Stimulated activated CD4-positive, alpha-beta T cell treated with anti-CD3 and anti-CD28 coated beads, TNF-alpha, amount 100 ng/mL, for 48 hours (primary cell): ENCODE measurements at regions not wholly inside any gene's neighbourhood (a gene's known extent, or its start where the extent isn't known, plus 50 kb on each side); places are given as distances from the start of the nearest gene placed in this dataset.
"Not testable (repeated sequence)": the region's sequence is repeated elsewhere in the genome, so short reads cannot be mapped to it uniquely, and the experiment has no call there.

ENCODE experiments used
- DNase-seq, 3 donors: peaks; one replicate each; pipeline ENCODE4 v3.0.0-alpha.2; 2020; ENCODE audit warnings: low read depth in 3 of 3

DNA sequence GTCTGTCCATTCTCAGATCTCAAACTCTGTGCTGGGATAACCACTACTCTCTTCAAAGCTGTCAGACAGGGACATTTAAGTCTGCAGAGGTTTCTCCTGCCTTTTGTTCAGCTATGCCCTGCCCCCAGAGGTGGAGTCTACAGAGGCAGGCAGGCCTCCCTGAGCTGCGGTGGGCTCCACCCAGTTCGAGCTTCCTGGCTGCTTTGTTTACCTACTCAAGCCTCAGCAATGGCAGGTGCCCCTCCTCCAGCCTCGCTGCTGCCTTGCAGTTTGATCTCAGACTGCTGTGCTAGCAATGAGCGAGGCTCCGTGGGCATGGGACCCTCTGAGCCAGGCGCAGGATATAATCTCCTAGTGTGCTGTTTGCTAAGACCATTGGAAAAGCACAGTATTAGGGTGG lies 53.1 kb upstream of the HUNK start:
- DNase-seq: not testable (repeated sequence)

DNA sequence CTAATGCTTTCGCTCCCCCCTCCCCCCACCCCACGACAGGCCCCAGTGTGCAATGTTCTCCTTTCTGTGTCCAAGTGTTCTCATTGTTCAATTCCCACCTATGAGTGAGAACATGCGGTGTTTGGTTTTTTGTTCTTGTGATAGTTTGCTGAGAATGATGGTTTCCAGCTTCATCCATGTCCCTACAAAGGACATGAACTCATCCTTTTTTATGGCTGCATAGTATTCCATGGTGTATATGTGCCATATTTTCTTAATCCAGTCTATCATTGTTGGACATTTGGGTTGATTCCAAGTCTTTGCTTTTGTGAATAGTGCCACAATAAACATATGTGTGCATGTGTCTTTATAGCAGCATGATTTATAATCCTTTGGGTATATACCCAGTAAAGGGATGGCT lies 58.5 kb upstream of the HUNK start:
- not testable (repeated sequence) for DNase-seq

DNA sequence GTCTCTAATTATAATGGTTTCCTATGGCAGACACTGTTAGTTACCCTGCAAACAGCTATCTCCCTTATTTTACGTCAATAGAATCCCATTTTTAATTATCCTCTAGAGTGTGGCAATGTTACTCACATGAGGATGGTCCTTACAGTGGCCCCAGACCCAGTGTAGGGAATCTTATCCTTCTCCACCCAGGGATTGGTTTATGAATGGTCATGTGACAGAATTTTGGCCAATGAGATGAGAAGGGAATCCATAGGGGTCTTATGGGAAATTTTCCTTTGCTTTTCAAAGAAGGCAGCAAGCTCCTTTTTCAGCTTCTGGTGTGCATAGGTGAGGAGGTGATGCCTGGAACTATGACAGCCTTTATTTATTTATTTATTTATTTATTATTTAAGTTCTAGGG lies 59.0 kb upstream of the HUNK start:
- no peak for DNase-seq

DNA sequence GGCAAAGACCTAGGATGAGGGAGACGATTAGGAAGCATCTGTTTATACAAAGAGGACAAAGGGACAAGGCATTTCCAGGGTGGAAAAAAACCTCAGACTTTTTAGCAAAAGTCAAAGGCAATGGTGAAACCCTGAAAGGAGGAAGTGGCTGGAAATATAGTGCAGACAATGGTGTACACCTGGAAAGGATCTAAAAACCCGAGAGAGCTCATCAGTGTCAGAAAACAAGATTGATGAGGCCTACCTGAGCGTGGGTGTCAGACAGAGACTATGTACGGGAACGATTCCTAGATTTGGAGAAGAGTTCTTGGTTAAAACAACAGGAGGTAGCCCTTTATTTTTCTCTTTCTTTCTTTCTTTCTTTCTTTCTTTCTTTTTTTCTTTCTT lies 68.8 kb upstream of the HUNK start:
- no peak for DNase-seq

DNA sequence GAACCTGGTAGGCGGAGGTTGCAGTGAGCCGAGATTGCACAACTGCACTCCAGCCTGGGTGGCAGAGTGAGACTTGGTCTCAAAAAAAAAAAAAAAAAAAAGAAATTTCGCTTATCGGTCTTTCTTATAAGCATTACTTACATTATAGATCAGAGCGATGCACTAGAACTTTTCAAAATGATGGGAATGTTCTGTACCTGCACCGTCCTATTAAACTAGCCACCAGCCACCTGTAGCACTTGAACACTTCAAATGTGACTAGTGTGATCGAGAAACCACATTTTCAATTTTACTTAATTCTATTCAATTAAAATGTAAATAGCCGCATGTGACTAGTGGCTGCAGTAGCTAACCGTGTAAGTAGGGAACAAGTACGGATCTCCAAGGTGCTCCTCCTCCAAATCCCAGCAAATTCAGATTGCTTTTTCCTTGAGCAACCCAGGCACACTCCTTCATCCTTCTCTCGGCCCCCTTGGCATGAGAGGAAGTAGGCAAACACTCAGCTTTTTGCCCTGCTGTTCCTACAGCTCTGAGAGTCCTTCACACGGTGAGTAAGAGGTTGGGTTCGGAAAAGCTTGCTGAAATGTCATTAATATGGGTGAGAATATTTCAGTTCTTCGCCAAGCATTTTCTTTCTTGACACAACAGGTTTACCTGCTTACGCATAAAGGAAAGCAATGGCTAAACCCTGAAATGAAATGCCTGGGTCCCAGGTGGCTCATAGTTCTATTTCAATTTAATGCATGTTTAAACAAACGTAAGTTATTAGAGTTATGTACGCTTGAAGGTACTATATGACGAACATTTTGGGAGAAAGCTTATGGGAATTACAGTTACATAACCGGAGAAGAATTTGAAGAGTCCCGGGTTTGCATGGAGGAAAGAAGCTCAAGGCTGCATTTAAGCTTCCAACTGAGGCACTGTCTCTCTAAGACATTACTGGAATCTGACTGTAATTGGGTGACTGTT lies 69.5 kb upstream of the HUNK start:
- DNase-seq: no peak

DNA sequence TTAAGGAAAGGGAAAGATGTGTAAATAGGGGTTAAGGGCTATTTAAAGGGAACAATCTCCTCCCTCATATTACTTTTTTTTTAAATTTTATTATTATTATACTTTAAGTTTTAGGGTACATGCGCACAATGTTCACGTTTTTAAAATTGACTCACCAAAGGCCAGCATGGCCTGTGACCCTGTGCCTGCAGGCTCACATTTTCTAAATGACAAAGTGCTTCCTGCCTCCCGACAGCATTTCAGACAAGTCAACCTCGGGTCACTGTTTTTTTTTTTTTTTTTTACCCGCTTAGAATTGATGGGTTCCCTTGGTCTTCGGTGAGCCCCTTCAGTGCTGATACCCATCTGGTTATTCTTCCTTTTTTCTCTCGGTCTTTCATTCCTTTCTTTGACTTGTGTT lies 70.4 kb upstream of the SCAF4 start:
- no peak for DNase-seq

DNA sequence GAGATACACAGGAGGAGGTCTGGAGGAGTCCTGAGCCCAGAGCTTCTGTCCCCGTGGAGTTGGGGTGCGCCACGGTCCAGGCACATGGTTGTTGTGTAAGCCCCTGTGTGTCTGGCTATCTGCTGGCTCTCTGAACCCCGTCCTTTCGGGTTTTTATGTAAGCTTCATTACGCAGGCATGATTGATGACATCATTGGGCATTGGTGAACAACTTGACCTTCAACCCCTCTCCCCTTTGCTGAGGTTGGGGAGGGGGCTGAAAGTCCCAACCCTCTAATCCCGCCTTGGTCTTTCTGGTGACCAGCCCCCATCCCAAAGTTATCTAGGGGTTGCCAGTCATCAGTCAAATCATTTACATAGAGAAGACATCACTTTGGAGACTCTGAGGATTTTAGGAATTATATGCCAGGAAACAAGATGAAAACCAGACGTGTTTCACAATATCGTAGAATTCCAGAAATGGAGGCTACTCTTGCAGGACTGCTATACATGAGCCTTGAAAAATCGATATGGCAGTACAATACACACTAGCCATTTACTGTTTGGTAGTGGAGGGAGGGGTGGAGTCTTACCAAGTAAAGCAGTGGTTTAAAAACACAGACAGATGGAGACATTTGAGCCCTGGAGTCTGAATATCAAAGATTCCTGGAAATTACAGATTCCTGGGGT lies 69.8 kb upstream of the SCAF4 start:
- DNase-seq: no peak

DNA sequence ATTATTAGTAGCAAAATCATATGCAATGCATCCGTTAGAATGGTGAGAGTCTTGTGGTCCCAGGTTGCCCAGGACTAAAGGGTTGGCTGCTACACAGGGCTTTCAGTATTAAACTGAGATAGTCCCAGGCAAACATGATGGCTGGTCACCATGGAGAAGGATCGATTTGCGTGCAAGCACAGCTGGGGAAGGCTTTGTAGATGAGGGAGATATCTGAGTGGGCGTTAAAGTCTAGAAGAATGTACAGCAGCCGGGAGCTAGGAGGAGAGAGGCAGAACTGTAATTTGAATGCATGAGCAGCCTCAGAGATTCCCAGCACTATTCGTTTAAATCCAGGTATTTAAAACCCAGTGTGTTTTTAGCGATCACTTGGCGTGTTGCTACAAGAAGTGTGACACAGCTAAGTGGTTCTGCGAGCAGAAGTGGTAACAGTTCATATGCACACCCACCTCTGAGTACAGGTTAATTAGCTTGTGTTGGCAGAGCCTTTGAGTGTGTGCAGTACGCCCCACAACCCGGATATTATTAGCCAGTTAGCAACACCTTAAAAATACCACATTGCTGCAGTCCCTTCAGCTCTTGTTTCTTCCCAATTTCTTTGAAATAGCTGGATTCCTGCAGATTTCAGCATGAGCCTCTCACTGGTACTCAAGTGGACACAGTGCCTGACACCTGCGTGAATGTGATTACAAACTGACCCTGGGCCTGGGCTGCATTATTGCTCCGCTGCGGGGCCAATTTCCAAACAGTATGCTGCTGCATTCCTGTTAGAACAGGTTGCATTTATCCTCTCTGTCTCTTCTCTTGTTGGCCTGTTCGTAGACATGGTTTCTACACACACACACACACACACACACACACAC lies 67.2 kb upstream of the SCAF4 start:
- DNase-seq: no peak

DNA sequence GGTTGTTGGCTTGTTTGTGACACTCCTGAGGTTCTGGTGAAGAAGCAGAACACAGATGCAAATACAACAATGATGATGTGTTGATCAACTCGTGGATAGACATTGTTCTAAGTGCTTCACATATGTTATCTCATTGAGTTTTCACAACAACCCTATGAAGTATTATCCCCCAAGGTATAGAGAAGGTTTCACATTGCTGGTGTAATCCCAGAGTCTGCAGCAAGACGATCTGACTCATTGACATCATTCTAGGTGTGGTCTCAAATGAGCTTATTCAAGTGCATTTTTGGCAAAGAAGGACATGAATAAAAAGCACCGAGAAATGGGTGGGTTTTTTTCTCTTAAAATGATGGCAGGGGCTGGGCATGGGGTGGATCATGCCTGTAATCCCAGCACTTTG lies 64.1 kb upstream of the SCAF4 start:
- DNase-seq: no peak

DNA sequence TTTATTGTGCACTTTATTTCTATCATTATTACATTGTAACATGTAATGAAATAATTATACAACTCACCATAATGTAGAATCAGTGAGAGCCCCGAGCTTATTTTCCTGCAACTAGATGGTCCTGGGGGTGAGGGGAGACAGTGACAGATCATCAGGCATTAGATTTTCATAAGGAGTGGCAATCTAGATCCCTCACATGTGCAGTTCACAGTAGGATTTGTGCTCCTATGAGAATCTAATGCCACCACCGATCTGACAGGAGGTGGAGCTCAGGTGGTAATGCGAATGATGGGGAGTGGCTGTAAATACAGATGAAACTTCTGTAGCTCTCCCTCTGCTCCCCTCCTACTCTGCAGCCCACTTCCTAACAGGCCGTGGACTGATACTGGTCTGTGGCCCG lies 58.5 kb upstream of the SCAF4 start:
- DNase-seq: not testable (repeated sequence)

DNA sequence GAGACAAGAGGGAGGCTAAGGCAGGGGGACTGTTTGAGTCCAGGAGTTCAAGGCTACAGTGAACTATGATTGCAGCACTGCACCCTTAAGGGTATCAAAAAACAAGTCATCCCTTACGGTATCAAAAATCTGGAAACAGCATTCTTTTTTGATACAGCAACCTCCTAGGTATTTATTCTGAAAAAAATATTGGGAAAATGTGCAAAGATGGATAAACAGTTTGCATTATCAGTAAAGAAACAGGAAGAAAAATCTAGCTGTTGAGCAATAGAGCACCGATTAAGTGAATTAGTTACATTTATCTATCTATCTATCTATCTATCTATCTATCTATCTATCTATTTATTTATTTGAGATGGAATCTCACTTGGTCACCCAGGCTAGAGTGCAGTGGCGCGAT lies 56.7 kb upstream of the SCAF4 start:
- DNase-seq: no peak

DNA sequence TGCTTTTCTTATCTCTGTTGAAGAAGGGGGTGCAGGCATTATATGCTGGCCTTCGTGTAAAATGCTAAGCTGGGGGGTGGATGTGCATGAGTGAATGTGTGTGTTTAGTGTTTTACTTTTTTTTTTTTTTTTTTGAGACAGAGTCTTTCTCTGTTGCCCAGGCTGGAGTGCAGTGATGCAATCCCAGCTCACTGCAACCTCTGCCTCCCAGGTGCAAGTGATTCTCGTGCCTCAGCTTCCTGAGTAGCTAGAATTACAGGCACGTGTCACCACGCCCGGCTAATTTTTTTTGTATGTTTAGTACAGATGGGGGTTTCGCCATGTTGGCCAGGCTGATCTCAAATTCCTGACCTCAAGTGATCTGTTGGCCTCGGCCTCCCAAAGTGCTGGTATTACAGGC lies 55.8 kb upstream of the SCAF4 start:
- DNase-seq: not testable (repeated sequence)

DNA sequence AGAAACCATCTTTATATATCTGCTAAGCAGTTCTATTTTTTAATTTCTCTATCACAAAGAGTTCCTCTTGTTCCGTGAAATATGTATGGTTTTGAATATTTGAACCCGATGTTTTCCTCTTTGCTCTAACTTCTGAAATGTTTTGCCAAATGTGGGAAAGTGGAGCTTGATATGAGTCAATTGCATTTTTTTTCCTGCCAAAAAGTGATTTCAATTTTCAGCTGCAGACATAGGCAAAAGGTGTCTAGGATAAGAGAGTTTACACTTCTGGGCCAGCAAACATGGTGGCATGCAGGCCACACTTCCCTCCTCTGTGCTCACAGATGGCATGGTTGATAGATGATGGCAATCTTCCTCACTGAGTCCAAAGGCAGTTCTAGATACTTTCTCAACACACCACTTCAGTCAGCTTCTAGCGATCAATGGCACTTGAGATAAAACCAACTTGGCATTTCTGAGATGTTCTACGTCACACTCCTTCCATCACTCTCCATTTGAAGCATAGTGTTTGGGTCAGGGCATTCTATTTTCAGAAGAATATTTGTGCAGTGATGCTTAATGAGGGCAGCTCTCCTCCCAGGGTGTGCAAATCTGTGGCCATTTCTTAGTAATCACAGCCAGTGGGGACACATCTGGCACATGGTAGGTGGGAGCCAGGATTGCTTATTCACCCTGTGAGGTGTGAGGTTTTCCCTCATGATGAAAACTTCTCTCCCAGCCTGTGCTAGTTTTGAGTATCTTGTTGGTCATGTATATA lies 54.4 kb upstream of the SCAF4 start:
- DNase-seq: no peak

DNA sequence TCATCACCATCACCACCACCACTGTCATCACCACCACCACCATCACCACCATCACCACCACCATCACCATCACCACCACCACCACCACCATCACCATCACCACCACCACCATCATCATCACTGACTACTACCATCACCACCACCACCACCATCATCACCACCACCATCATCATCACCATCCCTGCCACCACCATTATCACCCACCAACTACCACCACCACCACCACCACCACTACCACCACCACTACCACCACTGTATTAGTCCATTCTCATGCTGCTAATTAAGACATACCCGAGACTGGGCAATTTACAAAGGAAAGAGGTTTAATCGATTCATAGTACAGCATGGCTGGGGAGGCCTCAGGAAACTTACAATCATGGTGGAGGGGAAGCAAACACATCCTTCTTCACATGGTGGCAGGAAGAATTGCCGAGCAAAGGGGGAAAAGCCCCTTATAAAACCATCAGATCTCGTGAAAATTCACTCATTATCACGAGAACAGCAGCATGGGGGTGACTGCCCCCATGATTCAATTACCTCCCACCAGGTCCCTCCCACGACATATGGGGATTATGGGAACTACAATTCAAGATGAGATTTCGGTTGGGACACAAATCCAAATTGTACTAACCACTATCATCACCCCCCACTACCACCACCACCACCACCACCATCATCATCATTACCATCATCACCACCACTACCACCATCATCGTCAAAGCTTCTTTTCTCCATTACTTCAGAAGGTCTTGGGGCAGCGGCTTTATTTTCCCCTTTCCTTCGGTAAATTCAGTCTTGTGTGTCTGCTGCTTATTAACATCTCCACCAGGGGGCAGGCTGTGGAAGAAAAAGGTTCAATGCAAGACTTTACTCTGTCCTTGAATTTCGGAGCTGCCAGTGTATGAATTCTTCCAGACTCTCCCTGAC lies 53.6 kb upstream of the SCAF4 start:
- peak; percentile 19 to 36 (median 33) for DNase-seq

DNA sequence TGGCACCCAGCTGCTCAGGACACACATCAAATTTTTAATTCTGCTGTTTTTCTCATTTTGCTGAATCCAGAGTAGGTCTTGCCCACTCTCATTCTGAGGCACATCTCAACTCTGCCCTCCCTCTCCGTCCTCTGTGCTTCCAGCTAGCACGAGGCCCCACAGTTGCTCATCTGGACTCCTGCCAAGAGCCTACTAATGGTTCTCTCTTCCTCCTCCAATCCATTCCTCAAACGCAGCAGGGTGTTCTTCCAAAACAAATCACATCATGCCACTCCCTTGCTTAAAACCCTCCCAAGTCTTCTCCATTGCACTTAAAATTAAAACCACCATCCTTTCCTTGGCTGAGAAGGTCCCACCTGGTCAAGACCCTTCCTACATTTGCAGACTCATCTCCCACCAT lies 49.8 kb upstream of the SCAF4 start:
- DNase-seq: no peak
